WTC11 (cell line): ENCODE measurements at regions not wholly inside any gene's neighbourhood (a gene's known extent, or its start where the extent isn't known, plus 50 kb on each side); places are given as distances from the start of the nearest gene placed in this dataset.
A peak's percentile ranks its signal among the peaks of the same experiment; 100 is the strongest.

Experiments used
- ATAC-seq: fragments of 200-7000 bp; cut with Tn5 transposase; 2 replicates; pipeline ENCODE4 v1.10.0; 2021; ENCODE audit warnings: mild to moderate bottlenecking, moderate library complexity
- CTCF ChIA-PET: fragments of 300-600 bp; sonication (Branson Sonifier 250); formaldehyde crosslinking; loops from one replicate; lab custom pipeline; 2021; ENCODE audit warnings: antibody characterized with exemption; lab: Charles Lee
- POLR2A ChIA-PET: fragments of 350-600 bp; sonication (Branson Sonifier 250); formaldehyde crosslinking; loops from one replicate; lab custom pipeline; 2021; ENCODE audit warnings: antibody characterized with exemption; lab: Charles Lee
- DNase-seq: peaks from one replicate; pipeline ENCODE4 v3.0.0; 2021; ENCODE audit warnings: low spot score
- H3K27ac Mint-ChIP-seq: 2 replicates; pipeline ENCODE4 v1.8.0; 2021; ENCODE audit warnings: mixed read lengths
- H3K27me3 Mint-ChIP-seq: 2 replicates; pipeline ENCODE4 v1.8.0; 2021; ENCODE audit warnings: low read depth, mild to moderate bottlenecking, moderate library complexity, mixed read lengths
- H3K36me3 Mint-ChIP-seq: 2 replicates; pipeline ENCODE4 v1.8.0; 2021; ENCODE audit warnings: mixed read lengths
- H3K4me1 Mint-ChIP-seq: 2 replicates; pipeline ENCODE4 v1.8.0; 2022; ENCODE audit warnings: mixed read lengths
- H3K4me3 Mint-ChIP-seq: 2 replicates; pipeline ENCODE4 v1.8.0; 2021; ENCODE audit warnings: mild to moderate bottlenecking, moderate library complexity, mixed read lengths
- H3K9me3 Mint-ChIP-seq: 2 replicates; pipeline ENCODE4 v1.8.0; 2021; ENCODE audit warnings: mixed read lengths
- AFF4 ChIP-seq: sonication (generic); formaldehyde crosslinking; IDR thresholded peaks from 2 replicates; pipeline ENCODE4 v1.8.1; 2023; ENCODE audit warnings: mild to moderate bottlenecking, missing genetic modification reagents, borderline replicate concordance
- ATF1 ChIP-seq: sonication (generic); formaldehyde crosslinking; IDR thresholded peaks from 2 replicates; pipeline ENCODE4 v1.8.1; 2023; ENCODE audit warnings: mild to moderate bottlenecking, moderate library complexity, missing genetic modification reagents
- GRHL2 ChIP-seq: fragments of 250-450 bp; sonication (Bioruptor Pico); IDR thresholded peaks from 2 replicates; pipeline ENCODE4 v1.8.0; 2022; ENCODE audit warnings: mild to moderate bottlenecking, moderate library complexity; ENCODE audit not compliant: insufficient replicate concordance, severe bottlenecking
- GTF2I ChIP-seq: fragments of 250-450 bp; sonication (Bioruptor Pico); conservative IDR thresholded peaks from 2 replicates; pipeline ENCODE4 v1.4.0; 2021; ENCODE audit warnings: mild to moderate bottlenecking
- HMGXB4 ChIP-seq: sonication (generic); formaldehyde crosslinking; IDR thresholded peaks from 2 replicates; pipeline ENCODE4 v1.8.1; 2023; ENCODE audit warnings: mild to moderate bottlenecking, moderate library complexity, missing genetic modification reagents
- IRF2 ChIP-seq: sonication (generic); formaldehyde crosslinking; IDR thresholded peaks from 2 replicates; pipeline ENCODE4 v1.8.0; 2022; ENCODE audit warnings: low read depth, missing genetic modification reagents, borderline replicate concordance
- MXD4 ChIP-seq: fragments of 250-450 bp; sonication (Bioruptor Pico); IDR thresholded peaks from 2 replicates; pipeline ENCODE4 v1.8.0; 2021; ENCODE audit warnings: mild to moderate bottlenecking, moderate library complexity, borderline replicate concordance
- NR1H2 ChIP-seq: sonication (generic); formaldehyde crosslinking; IDR thresholded peaks from 2 replicates; pipeline ENCODE4 v1.9.0; 2021; ENCODE audit warnings: mild to moderate bottlenecking, moderate library complexity, missing genetic modification reagents
- NR3C1 ChIP-seq: sonication (generic); formaldehyde crosslinking; conservative IDR thresholded peaks from 2 replicates; pipeline ENCODE4 v1.8.1; 2023; ENCODE audit warnings: low read depth, mild to moderate bottlenecking, missing genetic modification reagents
- PRDM15 ChIP-seq: sonication (generic); formaldehyde crosslinking; IDR thresholded peaks from 2 replicates; pipeline ENCODE4 v1.8.0; 2022; ENCODE audit warnings: missing genetic modification reagents
- TCF7 ChIP-seq: sonication (generic); formaldehyde crosslinking; IDR thresholded peaks from 2 replicates; pipeline ENCODE4 v1.8.0; 2022; ENCODE audit warnings: mild to moderate bottlenecking, low read depth, missing genetic modification reagents, moderate library complexity
- ZNF138 ChIP-seq: sonication (generic); formaldehyde crosslinking; conservative IDR thresholded peaks from 2 replicates; pipeline ENCODE4 v1.8.1; 2022; ENCODE audit warnings: mild to moderate bottlenecking, moderate library complexity, missing genetic modification reagents

- no peak for TF ChIP-seq ATF1 (CRISPR knock-in tag)
- TF ChIP-seq PRDM15 (CRISPR knock-in tag): no peak
- TF ChIP-seq TCF7: no peak
- no peak for TF ChIP-seq MXD4 (CRISPR knock-in tag)
- TF ChIP-seq IRF2 (CRISPR knock-in tag): no peak
Measured at GRCh38 chr2:237196409-237196808, 110.7 kb downstream of the COPS8 start (continued).

GRCh38 chr2:237196866-237197618 is 111.4 kb downstream of the COPS8 start:
- peaks cover 28% of the 10 kb centered on the region for H3K9me3 Mint-ChIP-seq
- peaks cover 56% of the 10 kb centered on the region for H3K4me1 Mint-ChIP-seq
- DNase-seq: no peak
- peak overlapping the region; percentile 97 for H3K27ac Mint-ChIP-seq
- peaks cover 29% of the 10 kb centered on the region for H3K36me3 Mint-ChIP-seq
- TF ChIP-seq HMGXB4 (CRISPR knock-in tag) (no peak), GTF2I (CRISPR knock-in tag) (no peak), IRF2 (CRISPR knock-in tag) (no peak), NR3C1 (no peak), ZNF138 (CRISPR knock-in tag) (no peak), AFF4 (CRISPR knock-in tag) (no peak), GRHL2 (CRISPR knock-in tag) (no peak), NR1H2 (CRISPR knock-in tag) (no peak)
- TF ChIP-seq, all 79 proteins: peak for 0
- H3K4me3 Mint-ChIP-seq: no peak overlapping the region
- H3K27me3 Mint-ChIP-seq: peaks cover 20% of the 10 kb centered on the region
- no peak for ATAC-seq
- POLR2A ChIA-PET: no interaction called here
- CTCF ChIA-PET: interaction anchor here (1.5 kb wide), 1 partner anchor 32 kb away, joined by 7 read pairs; no protein-coding TSS in a partner anchor
